Ishikawa (cell line): ENCODE measurements at regions not wholly inside any gene's neighbourhood (a gene's known extent, or its start where the extent isn't known, plus 50 kb on each side); places are given as distances from the start of the nearest gene placed in this dataset.

Experiments used
- CEBPB ChIP-seq: IDR thresholded peaks from 2 replicates; pipeline ENCODE4 v1.6.1; 2012
- CREB1 ChIP-seq: IDR thresholded peaks from 2 replicates; pipeline ENCODE4 v1.6.1; 2012; ENCODE audit warnings: low read depth
- EGR1 ChIP-seq: IDR thresholded peaks from 2 replicates; pipeline ENCODE4 v1.6.1; 2012
- EP300 ChIP-seq: IDR thresholded peaks from 2 replicates; pipeline ENCODE4 v1.6.1; 2012; ENCODE audit warnings: borderline replicate concordance
- FOXM1 ChIP-seq: IDR thresholded peaks from 2 replicates; pipeline ENCODE4 v1.6.1; 2012; ENCODE audit warnings: low read depth, borderline replicate concordance
- NFIC ChIP-seq: IDR thresholded peaks from 2 replicates; pipeline ENCODE4 v1.6.1; 2012
- RAD21 ChIP-seq: IDR thresholded peaks from 2 replicates; pipeline ENCODE4 v1.6.1; 2012; ENCODE audit warnings: low read depth
- TAF1 ChIP-seq: IDR thresholded peaks from 2 replicates; pipeline ENCODE4 v1.6.1; 2012; ENCODE audit warnings: low read depth, mild to moderate bottlenecking
- TCF12 ChIP-seq: IDR thresholded peaks from 2 replicates; pipeline ENCODE4 v1.6.1; 2012; ENCODE audit warnings: low read depth
- TEAD4 ChIP-seq: IDR thresholded peaks from 2 replicates; pipeline ENCODE4 v1.6.1; 2012
- YY1 ChIP-seq: IDR thresholded peaks from 2 replicates; pipeline ENCODE4 v1.6.1; 2012; ENCODE audit warnings: low read depth
- ZBTB7A ChIP-seq: IDR thresholded peaks from 2 replicates; pipeline ENCODE4 v1.6.1; 2012; ENCODE audit warnings: low read depth
- TF ChIP-seq, protein P1 (sequence below): IDR thresholded peaks from 2 replicates; pipeline ENCODE4 v1.6.1; 2012
- TF ChIP-seq, protein P2 (sequence below): IDR thresholded peaks from 2 replicates; pipeline ENCODE4 v1.6.1; 2012
- TF ChIP-seq, protein P3 (sequence below): IDR thresholded peaks from 2 replicates; pipeline ENCODE4 v1.6.1; 2012; ENCODE audit warnings: low read depth, mild to moderate bottlenecking

DNA sequence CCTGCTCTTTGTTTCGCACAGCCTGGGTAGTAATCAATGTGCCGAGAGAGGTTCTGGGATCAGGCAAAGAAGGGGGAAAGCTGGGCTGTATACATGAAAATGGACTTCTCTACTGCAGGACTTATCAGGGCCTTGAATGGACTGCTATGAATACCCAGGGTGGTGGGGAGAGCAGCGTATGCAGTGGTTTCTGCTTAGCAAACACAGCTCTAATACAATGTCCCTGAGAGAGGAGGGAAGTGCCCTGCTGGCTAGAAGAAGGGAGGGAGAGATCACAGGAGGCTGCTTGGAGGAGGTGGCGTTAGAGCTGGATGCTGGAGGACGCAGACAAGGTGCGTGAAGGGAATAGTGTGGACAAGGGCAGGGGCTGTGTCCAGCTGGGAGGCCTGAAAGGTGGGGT, 116.1 kb downstream of the PTPRS start:
- TF ChIP-seq TEAD4 (no peak), FOXM1 (no peak), TCF12 (no peak), TAF1 (no peak), EGR1 (no peak), ZBTB7A (no peak), CEBPB (no peak), CREB1 (no peak), EP300 (no peak), NFIC (no peak), YY1 (no peak), RAD21 (no peak)
- TF ChIP-seq, protein P1, sequence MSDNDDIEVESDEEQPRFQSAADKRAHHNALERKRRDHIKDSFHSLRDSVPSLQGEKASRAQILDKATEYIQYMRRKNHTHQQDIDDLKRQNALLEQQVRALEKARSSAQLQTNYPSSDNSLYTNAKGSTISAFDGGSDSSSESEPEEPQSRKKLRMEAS: no peak
- TF ChIP-seq, protein P2, sequence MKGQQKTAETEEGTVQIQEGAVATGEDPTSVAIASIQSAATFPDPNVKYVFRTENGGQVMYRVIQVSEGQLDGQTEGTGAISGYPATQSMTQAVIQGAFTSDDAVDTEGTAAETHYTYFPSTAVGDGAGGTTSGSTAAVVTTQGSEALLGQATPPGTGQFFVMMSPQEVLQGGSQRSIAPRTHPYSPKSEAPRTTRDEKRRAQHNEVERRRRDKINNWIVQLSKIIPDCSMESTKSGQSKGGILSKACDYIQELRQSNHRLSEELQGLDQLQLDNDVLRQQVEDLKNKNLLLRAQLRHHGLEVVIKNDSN: no peak
- TF ChIP-seq, protein P3, sequence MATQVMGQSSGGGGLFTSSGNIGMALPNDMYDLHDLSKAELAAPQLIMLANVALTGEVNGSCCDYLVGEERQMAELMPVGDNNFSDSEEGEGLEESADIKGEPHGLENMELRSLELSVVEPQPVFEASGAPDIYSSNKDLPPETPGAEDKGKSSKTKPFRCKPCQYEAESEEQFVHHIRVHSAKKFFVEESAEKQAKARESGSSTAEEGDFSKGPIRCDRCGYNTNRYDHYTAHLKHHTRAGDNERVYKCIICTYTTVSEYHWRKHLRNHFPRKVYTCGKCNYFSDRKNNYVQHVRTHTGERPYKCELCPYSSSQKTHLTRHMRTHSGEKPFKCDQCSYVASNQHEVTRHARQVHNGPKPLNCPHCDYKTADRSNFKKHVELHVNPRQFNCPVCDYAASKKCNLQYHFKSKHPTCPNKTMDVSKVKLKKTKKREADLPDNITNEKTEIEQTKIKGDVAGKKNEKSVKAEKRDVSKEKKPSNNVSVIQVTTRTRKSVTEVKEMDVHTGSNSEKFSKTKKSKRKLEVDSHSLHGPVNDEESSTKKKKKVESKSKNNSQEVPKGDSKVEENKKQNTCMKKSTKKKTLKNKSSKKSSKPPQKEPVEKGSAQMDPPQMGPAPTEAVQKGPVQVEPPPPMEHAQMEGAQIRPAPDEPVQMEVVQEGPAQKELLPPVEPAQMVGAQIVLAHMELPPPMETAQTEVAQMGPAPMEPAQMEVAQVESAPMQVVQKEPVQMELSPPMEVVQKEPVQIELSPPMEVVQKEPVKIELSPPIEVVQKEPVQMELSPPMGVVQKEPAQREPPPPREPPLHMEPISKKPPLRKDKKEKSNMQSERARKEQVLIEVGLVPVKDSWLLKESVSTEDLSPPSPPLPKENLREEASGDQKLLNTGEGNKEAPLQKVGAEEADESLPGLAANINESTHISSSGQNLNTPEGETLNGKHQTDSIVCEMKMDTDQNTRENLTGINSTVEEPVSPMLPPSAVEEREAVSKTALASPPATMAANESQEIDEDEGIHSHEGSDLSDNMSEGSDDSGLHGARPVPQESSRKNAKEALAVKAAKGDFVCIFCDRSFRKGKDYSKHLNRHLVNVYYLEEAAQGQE: no peak

DNA sequence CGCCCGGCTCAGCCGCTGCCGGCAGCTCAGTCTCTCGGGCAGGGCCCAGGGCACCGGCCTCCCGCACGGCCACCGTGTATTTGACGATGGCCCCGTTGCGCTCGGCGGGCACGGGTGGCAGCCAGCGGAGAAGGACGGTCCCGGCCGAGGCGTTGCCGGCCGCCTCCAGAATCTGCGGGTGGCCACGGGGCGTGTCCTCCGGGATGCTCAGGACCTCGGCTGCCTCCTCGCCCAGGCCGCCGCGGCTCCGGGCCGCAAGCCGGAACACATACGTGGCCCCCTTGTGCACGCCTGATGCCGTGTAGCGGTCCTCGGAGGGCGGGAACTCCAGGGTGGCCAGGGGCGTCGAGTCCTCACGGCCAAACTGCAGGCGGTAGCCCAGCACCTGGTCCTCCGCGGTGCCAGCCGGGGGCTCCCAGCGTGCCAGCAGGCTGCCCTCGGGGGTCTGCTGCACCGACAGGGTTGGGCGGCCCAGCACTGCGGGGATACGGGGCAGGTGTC, 117.7 kb downstream of the PTPRS start:
- TF ChIP-seq TCF12: no peak
- TF ChIP-seq YY1: no peak
- TF ChIP-seq CEBPB: no peak
- no peak for TF ChIP-seq CREB1
- no peak for TF ChIP-seq RAD21
- TF ChIP-seq, protein P2: no peak
- TF ChIP-seq TAF1: no peak
- TF ChIP-seq NFIC: no peak
- TF ChIP-seq, protein P1: no peak
- no peak for TF ChIP-seq FOXM1
- TF ChIP-seq, protein P3: no peak
- TF ChIP-seq ZBTB7A: no peak
- no peak for TF ChIP-seq TEAD4
- no peak for TF ChIP-seq EGR1
- TF ChIP-seq EP300: no peak

DNA sequence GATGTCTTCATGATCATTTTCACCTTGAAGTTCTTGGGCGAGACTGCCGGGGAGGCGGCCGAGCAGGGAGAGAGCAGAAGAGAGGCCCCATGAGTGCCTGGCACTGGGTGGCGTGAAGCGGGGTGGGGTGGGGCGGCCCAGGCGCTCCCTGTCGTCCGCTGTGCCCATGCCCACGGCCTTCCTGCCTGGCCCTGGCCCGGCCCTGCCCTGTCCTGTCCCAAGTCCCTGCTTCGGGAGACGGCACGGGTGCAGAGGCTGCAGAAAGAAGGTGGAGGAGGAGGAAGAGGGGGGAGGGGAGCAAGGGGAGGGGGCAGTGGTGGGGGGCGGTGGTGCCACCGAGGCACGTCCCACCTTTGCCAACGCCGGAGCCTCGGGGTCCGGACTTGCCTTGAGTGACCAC, 118.4 kb downstream of the PTPRS start:
- TF ChIP-seq TCF12 (no peak), EP300 (no peak), TAF1 (no peak), TEAD4 (no peak), FOXM1 (no peak), RAD21 (no peak), EGR1 (no peak), CREB1 (no peak), NFIC (no peak), ZBTB7A (no peak)
- TF ChIP-seq, protein P1: no peak
- TF ChIP-seq, protein P2: no peak

DNA sequence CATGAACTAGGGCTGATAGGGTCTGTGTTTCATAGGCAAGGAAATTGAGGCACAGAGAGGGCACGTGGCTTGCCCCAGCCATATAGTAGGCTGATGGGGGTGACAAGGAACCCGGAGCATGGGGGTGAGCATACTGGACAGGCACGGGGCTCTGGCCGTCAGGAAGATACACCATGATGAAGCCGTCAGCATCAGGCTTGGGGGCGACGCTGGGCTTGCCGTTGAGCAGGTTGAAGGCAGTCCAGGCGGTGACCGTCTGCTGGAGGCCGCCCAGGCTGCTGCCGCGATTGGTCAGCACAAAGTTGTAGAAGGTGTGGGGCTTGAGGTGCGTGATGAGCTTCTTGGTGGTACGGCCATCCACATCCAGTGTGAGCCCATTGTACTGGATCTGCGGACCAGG, 119.7 kb downstream of the PTPRS start:
- no peak for TF ChIP-seq FOXM1
- TF ChIP-seq TCF12: no peak
- no peak for TF ChIP-seq EP300
- TF ChIP-seq EGR1: no peak
- TF ChIP-seq, protein P1: no peak
- TF ChIP-seq, protein P3: no peak
- TF ChIP-seq ZBTB7A: no peak
- TF ChIP-seq RAD21: no peak
- TF ChIP-seq TAF1: no peak
- TF ChIP-seq CREB1: no peak
- TF ChIP-seq, protein P2: no peak
- no peak for TF ChIP-seq CEBPB
- TF ChIP-seq TEAD4: no peak
